Nephron progenitor cell (in vitro differentiated cells): ENCODE measurements at regions not wholly inside any gene's neighbourhood (a gene's known extent, or its start where the extent isn't known, plus 50 kb on each side); places are given as distances from the start of the nearest gene placed in this dataset.

ENCODE experiments used
- DNase-seq: peaks from one replicate; pipeline ENCODE4 v3.0.0; 2021
- H3K27ac Mint-ChIP-seq: 2 replicates; pipeline ENCODE4 v1.8.0; 2021; ENCODE audit warnings: mild to moderate bottlenecking, moderate library complexity, mixed read lengths
- H3K27me3 Mint-ChIP-seq: 2 replicates; pipeline ENCODE4 v1.8.0; 2021; ENCODE audit warnings: mild to moderate bottlenecking, low read depth, mixed read lengths; ENCODE audit not compliant: poor library complexity
- H3K36me3 Mint-ChIP-seq: 2 replicates; pipeline ENCODE4 v1.8.0; 2021; ENCODE audit warnings: low read depth, mixed read lengths
- H3K4me1 Mint-ChIP-seq: 2 replicates; pipeline ENCODE4 v1.8.0; 2021; ENCODE audit warnings: mixed read lengths
- H3K4me3 Mint-ChIP-seq: 2 replicates; pipeline ENCODE4 v1.8.0; 2021; ENCODE audit warnings: mild to moderate bottlenecking, moderate library complexity, mixed read lengths
- H3K9me3 Mint-ChIP-seq: 2 replicates; pipeline ENCODE4 v1.8.0; 2021; ENCODE audit warnings: mild to moderate bottlenecking, moderate library complexity, mixed read lengths
- CTCF ChIP-seq: fragments of 200-600 bp; sonication (generic); IDR thresholded peaks from 2 replicates; pipeline ENCODE4 v1.5.0; 2021; ENCODE audit warnings: antibody characterized with exemption

GRCh38 chr12:86837246-86837645 is 581.1 kb upstream of the MGAT4C start:
- no peaks in the 10 kb centered on the region for H3K27me3 Mint-ChIP-seq
- H3K9me3 Mint-ChIP-seq: no peaks in the 10 kb centered on the region
- no peak overlapping the region for H3K27ac Mint-ChIP-seq
- no peak overlapping the region for H3K4me3 Mint-ChIP-seq
- H3K36me3 Mint-ChIP-seq: no peaks in the 10 kb centered on the region
- TF ChIP-seq CTCF: no peak
- H3K4me1 Mint-ChIP-seq: peaks cover 5% of the 10 kb centered on the region
- no peak for DNase-seq

GRCh38 chr12:86834217-86834616 is 578.0 kb upstream of the MGAT4C start:
- Mint-ChIP-seq H3K27me3 (no peaks in the 10 kb centered on the region), H3K4me1 (peaks cover 5% of the 10 kb centered on the region), H3K9me3 (no peaks in the 10 kb centered on the region), H3K36me3 (no peaks in the 10 kb centered on the region), H3K27ac (no peak overlapping the region), H3K4me3 (no peak overlapping the region)
- DNase-seq: no peak
- TF ChIP-seq CTCF: no peak

GRCh38 chr12:86827409-86827808 is 571.2 kb upstream of the MGAT4C start:
- Mint-ChIP-seq H3K27me3 (no peaks in the 10 kb centered on the region), H3K27ac (no peak overlapping the region), H3K36me3 (no peaks in the 10 kb centered on the region), H3K9me3 (no peaks in the 10 kb centered on the region), H3K4me3 (no peak overlapping the region), H3K4me1 (no peaks in the 10 kb centered on the region)
- no peak for TF ChIP-seq CTCF
- no peak for DNase-seq

- Mint-ChIP-seq H3K36me3 (no peaks in the 10 kb centered on the region), H3K27me3 (no peaks in the 10 kb centered on the region), H3K27ac (no peak overlapping the region), H3K9me3 (no peaks in the 10 kb centered on the region), H3K4me3 (no peak overlapping the region), H3K4me1 (no peaks in the 10 kb centered on the region)
- no peak for TF ChIP-seq CTCF
- DNase-seq: no peak
Observed at GRCh38 chr12:86826051-86826450, 569.9 kb upstream of the MGAT4C start.

GRCh38 chr12:86801439-86801838 is 545.2 kb upstream of the MGAT4C start:
- no peaks in the 10 kb centered on the region for H3K27me3 Mint-ChIP-seq

More at GRCh38 chr12:86801439-86801838, 545.2 kb upstream of the MGAT4C start:
- H3K4me1 Mint-ChIP-seq: peaks cover 8% of the 10 kb centered on the region
- TF ChIP-seq CTCF: no peak
- peak overlapping the region; percentile 1 for H3K27ac Mint-ChIP-seq
- no peak for DNase-seq
- no peak overlapping the region for H3K4me3 Mint-ChIP-seq
- H3K36me3 Mint-ChIP-seq: no peaks in the 10 kb centered on the region
- H3K9me3 Mint-ChIP-seq: no peaks in the 10 kb centered on the region
